Keratinocyte (primary cell): ENCODE measurements at regions not wholly inside any gene's neighbourhood (a gene's known extent, or its start where the extent isn't known, plus 50 kb on each side); places are given as distances from the start of the nearest gene placed in this dataset.
A peak's percentile ranks its signal among the peaks of the same experiment; 100 is the strongest.

Source experiments
- DNase-seq: peaks from one replicate; pipeline ENCODE4 v3.0.0-alpha.2; 2011; ENCODE audit warnings: low read depth, missing footprints, low spot score
- FAIRE-seq: peaks from 2 replicates; lab custom pipeline; 2011; peaks lifted over from hg19 to GRCh38; lab: Jason Lieb, UNC
- H2AFZ ChIP-seq: 2 replicates; pipeline ENCODE4 v1.6.0; 2012; ENCODE audit warnings: low read length, control low read depth, inconsistent platforms; ENCODE audit not compliant: control insufficient read depth
- H3K27ac ChIP-seq: 2 replicates; pipeline ENCODE4 v1.5.1; 2011; ENCODE audit warnings: low read length; ENCODE audit not compliant: control insufficient read depth, insufficient read depth
- H3K27me3 ChIP-seq: 3 replicates; pipeline ENCODE4 v1.6.0; 2011; ENCODE audit warnings: low read length; ENCODE audit not compliant: control insufficient read depth, insufficient read depth; ENCODE audit errors: extremely low read depth
- H3K36me3 ChIP-seq, 2 experiments: 2 replicates in 1 of 2; 3 replicates in 1 of 2; pipeline ENCODE4 v1.5.1; 2011; ENCODE audit warnings: low read length in 2 of 2, mild to moderate bottlenecking in 1 of 2; ENCODE audit not compliant: control insufficient read depth in 2 of 2, insufficient read depth in 2 of 2; ENCODE audit errors: extremely low read depth in 1 of 2
- H3K4me1 ChIP-seq: 3 replicates; pipeline ENCODE4 v1.5.1; 2011; ENCODE audit warnings: low read length; ENCODE audit not compliant: control insufficient read depth, insufficient read depth; ENCODE audit errors: extremely low read depth
- H3K4me2 ChIP-seq: 3 replicates; pipeline ENCODE4 v1.6.0; 2011; ENCODE audit warnings: low read depth, low read length; ENCODE audit not compliant: control insufficient read depth, insufficient read depth; ENCODE audit errors: extremely low read depth
- H3K4me3 ChIP-seq, 3 experiments: fragments of 200-600 bp in 1 of 3; sonication (generic) in 1 of 3; 2 replicates in 2 of 3; 3 replicates in 1 of 3; pipeline ENCODE4 v1.5.1; 2011 to 2016; ENCODE audit warnings: low read length in 3 of 3, mild to moderate bottlenecking in 3 of 3, control low read depth in 2 of 3, inconsistent platforms in 1 of 3, low read depth in 1 of 3, mixed read lengths in 1 of 3, mixed run types in 1 of 3, moderate library complexity in 1 of 3; ENCODE audit not compliant: control insufficient read depth in 2 of 3, insufficient read depth in 2 of 3; ENCODE audit errors: extremely low read depth in 1 of 3
- H3K79me2 ChIP-seq: 2 replicates; pipeline ENCODE4 v1.6.0; 2012; ENCODE audit warnings: low read length; ENCODE audit not compliant: control insufficient read depth, insufficient read depth
- H3K9ac ChIP-seq: 3 replicates; pipeline ENCODE4 v1.6.0; 2011; ENCODE audit warnings: low read length; ENCODE audit not compliant: control insufficient read depth, insufficient read depth; ENCODE audit errors: extremely low read depth
- H3K9me1 ChIP-seq: 3 replicates; pipeline ENCODE4 v1.6.0; 2011; ENCODE audit warnings: low read length; ENCODE audit not compliant: control insufficient read depth, insufficient read depth; ENCODE audit errors: extremely low read depth
- H3K9me3 ChIP-seq: 2 replicates; pipeline ENCODE4 v1.5.1; 2012; ENCODE audit warnings: low read depth, low read length; ENCODE audit not compliant: control insufficient read depth
- H4K20me1 ChIP-seq: 3 replicates; pipeline ENCODE4 v1.6.0; 2011; ENCODE audit warnings: low read length; ENCODE audit not compliant: control insufficient read depth, insufficient read depth; ENCODE audit errors: extremely low read depth
- EZH2 ChIP-seq: IDR thresholded peaks from one replicate; pipeline ENCODE4 v1.6.1; 2012; ENCODE audit warnings: inconsistent platforms, mild to moderate bottlenecking, low read length, moderate library complexity
- dilution Hi-C: fragments of 300-500 bp; cut with MboI; formaldehyde crosslinking; loops from one replicate; pipeline ENCODE4 v1.7.0; 2020; ENCODE audit warnings: low sequenced_read_pairs; ENCODE audit not compliant: extremely low pct_ligation_motif_present
- TF ChIP-seq, protein P1 (sequence below), 3 experiments: IDR thresholded peaks in 1 of 3; conservative IDR thresholded peaks in 1 of 3; optimal IDR thresholded peaks in 1 of 3; 2 replicates in 2 of 3; 3 replicates in 1 of 3; pipeline versions ENCODE3 to v1.5.1; 2011; ENCODE audit warnings: low read length in 3 of 3, mild to moderate bottlenecking in 3 of 3, moderate library complexity in 2 of 3, control low read depth in 1 of 3, inconsistent platforms in 1 of 3; ENCODE audit not compliant: insufficient read depth in 2 of 3; ENCODE audit errors: extremely low read depth in 1 of 3

DNA sequence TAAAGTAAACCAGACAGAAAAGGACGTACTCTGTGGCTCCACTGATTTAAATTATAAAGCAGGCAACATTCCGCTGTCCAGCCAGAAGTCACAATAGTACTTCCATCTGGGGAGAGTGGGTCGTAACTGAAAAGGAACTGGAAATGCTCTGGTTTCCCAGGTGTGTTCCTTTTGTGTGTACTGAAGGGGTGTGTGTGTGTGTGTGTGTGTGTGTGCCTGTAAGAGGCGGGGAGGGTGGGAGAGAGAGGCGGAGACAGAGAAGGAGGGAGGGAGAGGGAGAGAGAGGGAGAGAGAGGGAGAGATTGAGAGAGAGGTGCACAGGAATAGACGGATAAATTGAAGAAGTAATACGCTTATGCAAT, 178.4 kb upstream of the ZNF184 start:
- Histone ChIP-seq H2AFZ (no peak overlapping the region), H3K79me2 (no peaks in the 10 kb centered on the region), H3K9me1 (no peaks in the 10 kb centered on the region), H3K9me3 (no peaks in the 10 kb centered on the region), H3K27me3 (no peaks in the 10 kb centered on the region), H3K4me3 (peak overlapping the region; percentile 34 to 53 (median 41)), H3K36me3 (no peaks in the 10 kb centered on the region), H3K9ac (no peak overlapping the region), H3K27ac (no peak overlapping the region), H3K4me2 (peak overlapping the region; percentile 88), H3K4me1 (no peaks in the 10 kb centered on the region), H4K20me1 (no peaks in the 10 kb centered on the region)
- TF ChIP-seq, protein P1, sequence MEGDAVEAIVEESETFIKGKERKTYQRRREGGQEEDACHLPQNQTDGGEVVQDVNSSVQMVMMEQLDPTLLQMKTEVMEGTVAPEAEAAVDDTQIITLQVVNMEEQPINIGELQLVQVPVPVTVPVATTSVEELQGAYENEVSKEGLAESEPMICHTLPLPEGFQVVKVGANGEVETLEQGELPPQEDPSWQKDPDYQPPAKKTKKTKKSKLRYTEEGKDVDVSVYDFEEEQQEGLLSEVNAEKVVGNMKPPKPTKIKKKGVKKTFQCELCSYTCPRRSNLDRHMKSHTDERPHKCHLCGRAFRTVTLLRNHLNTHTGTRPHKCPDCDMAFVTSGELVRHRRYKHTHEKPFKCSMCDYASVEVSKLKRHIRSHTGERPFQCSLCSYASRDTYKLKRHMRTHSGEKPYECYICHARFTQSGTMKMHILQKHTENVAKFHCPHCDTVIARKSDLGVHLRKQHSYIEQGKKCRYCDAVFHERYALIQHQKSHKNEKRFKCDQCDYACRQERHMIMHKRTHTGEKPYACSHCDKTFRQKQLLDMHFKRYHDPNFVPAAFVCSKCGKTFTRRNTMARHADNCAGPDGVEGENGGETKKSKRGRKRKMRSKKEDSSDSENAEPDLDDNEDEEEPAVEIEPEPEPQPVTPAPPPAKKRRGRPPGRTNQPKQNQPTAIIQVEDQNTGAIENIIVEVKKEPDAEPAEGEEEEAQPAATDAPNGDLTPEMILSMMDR (optimal IDR thresholded peaks at IDR 0.05 in 1 of 3, IDR thresholded peaks at IDR 0.05 in 1 of 3, conservative IDR thresholded peaks at IDR 0.05 in 1 of 3; ENCODE audit: extremely low read depth in 1 of 3, insufficient read depth in 2 of 3, low read length in 3 of 3), result no peak
- no peak for TF ChIP-seq EZH2
- dilution Hi-C loops, result no loop called here
- no peak for DNase-seq
- FAIRE-seq, result no peak

DNA sequence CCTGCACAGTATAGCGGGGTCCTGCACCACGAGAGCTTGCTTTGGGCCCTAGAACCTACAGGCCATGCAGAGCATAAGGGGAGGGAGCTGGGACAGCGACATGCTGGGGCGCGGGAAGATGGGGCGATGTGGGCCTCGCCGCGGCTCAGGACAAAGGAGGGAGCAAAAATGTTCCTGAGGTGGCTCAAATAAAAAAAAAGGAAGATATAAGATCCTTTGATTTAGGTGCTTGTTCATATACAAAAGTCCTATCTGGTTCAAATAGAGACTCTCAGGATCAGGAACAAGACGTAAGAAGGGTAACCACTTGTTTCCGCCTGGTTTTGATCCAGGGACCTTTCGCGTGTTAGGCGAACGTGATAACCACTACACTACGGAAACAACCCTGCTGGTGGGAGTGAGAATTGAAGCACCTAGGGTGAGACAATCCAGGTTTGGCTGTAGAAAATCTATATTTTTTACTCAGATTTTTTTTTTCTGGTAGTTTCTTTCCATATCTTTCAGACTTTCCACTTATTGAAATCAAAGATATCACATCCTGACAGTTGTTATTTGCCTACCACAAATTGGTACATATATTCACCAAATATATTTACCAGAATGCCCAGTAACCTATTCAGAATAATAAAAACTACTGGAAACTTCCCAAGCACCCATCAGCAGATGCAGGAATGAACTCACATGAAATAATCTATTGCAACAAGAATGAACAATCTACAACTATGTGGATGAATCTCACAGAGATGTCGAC, 177.9 kb upstream of the ZNF184 start:
- Histone ChIP-seq H3K4me3 (peak overlapping the region; percentile 34 to 53 (median 41)), H3K27ac (no peak overlapping the region), H3K4me1 (no peaks in the 10 kb centered on the region), H2AFZ (no peak overlapping the region), H3K36me3 (no peaks in the 10 kb centered on the region), H3K9ac (no peak overlapping the region), H4K20me1 (no peaks in the 10 kb centered on the region), H3K4me2 (peak overlapping the region; percentile 88), H3K9me1 (no peaks in the 10 kb centered on the region), H3K79me2 (no peaks in the 10 kb centered on the region), H3K27me3 (no peaks in the 10 kb centered on the region), H3K9me3 (no peaks in the 10 kb centered on the region)
- DNase-seq (peak; percentile 83), FAIRE-seq (peak; percentile 43)
- dilution Hi-C loops, result no loop called here
- TF ChIP-seq, protein P1 (optimal IDR thresholded peaks at IDR 0.05 in 1 of 3, IDR thresholded peaks at IDR 0.05 in 1 of 3, conservative IDR thresholded peaks at IDR 0.05 in 1 of 3; ENCODE audit: extremely low read depth in 1 of 3, insufficient read depth in 2 of 3, low read length in 3 of 3), result peak in 1 of 3 experiments; percentile 37
- TF ChIP-seq EZH2, result no peak
